SK-N-SH (cell line): ENCODE measurements at regions not wholly inside any gene's neighbourhood (a gene's known extent, or its start where the extent isn't known, plus 50 kb on each side); places are given as distances from the start of the nearest gene placed in this dataset.

Source experiments
- CTCF ChIA-PET: fragments of 300-600, 350-600 bp; formaldehyde crosslinking; extraction: SDS; loops from one replicate; lab custom pipeline; 2021; lab: Yijun Ruan, JAX
- POLR2A ChIA-PET: fragments of 350-600 bp; sonication (Branson Sonifier 250); formaldehyde crosslinking; extraction: SDS; loops from one replicate; lab custom pipeline; 2020; ENCODE audit warnings: antibody characterized with exemption, inconsistent platforms; lab: Yijun Ruan, JAX
- DNase-seq: peaks from one replicate; pipeline ENCODE4 v3.0.0; 2012
- H2AFZ ChIP-seq: fragments of 200-600 bp; sonication (generic); 2 replicates; pipeline ENCODE4 v1.8.1; 2016; ENCODE audit warnings: antibody characterized with exemption, mild to moderate bottlenecking, low read depth
- H3F3A ChIP-seq: fragments of 200-600 bp; sonication (generic); replicated peaks from 2 replicates; pipeline ENCODE3; 2016; ENCODE audit warnings: antibody characterized with exemption, mild to moderate bottlenecking; ENCODE audit not compliant: insufficient read depth
- H3K27ac ChIP-seq, 2 experiments: fragments of 200-500 bp in 1 of 2; fragments of 200-600 bp in 1 of 2; sonication (Bioruptor generic) in 1 of 2; sonication (generic), shearing (Covaris generic) in 1 of 2; 2 replicates each; pipeline versions ENCODE4 v1.5.1 to v1.6.1; 2014 to 2016; ENCODE audit warnings: low read depth in 2 of 2, inconsistent platforms in 1 of 2, low read length in 1 of 2, mild to moderate bottlenecking in 1 of 2, mixed read lengths in 1 of 2
- H3K27me3 ChIP-seq: fragments of 200-600 bp; sonication (generic), shearing (Covaris generic); 2 replicates; pipeline ENCODE4 v1.6.1; 2016; ENCODE audit warnings: mixed run types; ENCODE audit not compliant: insufficient read depth
- H3K36me3 ChIP-seq, 2 experiments: fragments of 200-500 bp in 1 of 2; fragments of 200-600 bp in 1 of 2; sonication (Bioruptor generic) in 1 of 2; sonication (generic) in 1 of 2; replicated peaks in 1 of 2; 2 replicates each; pipeline versions ENCODE3 to v1.5.1; 2014 to 2016; ENCODE audit warnings: low read length in 1 of 2, mild to moderate bottlenecking in 1 of 2; ENCODE audit not compliant: insufficient read depth in 2 of 2, control insufficient read depth in 1 of 2
- H3K4me1 ChIP-seq, 2 experiments: fragments of 200-500 bp in 1 of 2; fragments of 200-600 bp in 1 of 2; sonication (Bioruptor generic) in 1 of 2; sonication (generic), shearing (Covaris generic) in 1 of 2; 2 replicates each; pipeline versions ENCODE4 v1.5.1 to v1.6.1; 2014 to 2016; ENCODE audit warnings: low read depth in 1 of 2, low read length in 1 of 2, mixed run types in 1 of 2; ENCODE audit not compliant: insufficient read depth in 2 of 2, control insufficient read depth in 1 of 2
- H3K4me2 ChIP-seq: fragments of 200-600 bp; sonication (generic), shearing (Covaris generic); 2 replicates; pipeline ENCODE4 v1.6.1; 2017; ENCODE audit warnings: mixed run types
- H3K4me3 ChIP-seq, 2 experiments: fragments of 200-500 bp in 1 of 2; fragments of 200-600 bp in 1 of 2; sonication (Bioruptor generic) in 1 of 2; sonication (generic), shearing (Covaris generic) in 1 of 2; 2 replicates each; pipeline versions ENCODE4 v1.5.1 to v1.8.1; 2014 to 2016; ENCODE audit warnings: low read depth in 2 of 2, inconsistent platforms in 1 of 2, low read length in 1 of 2, mild to moderate bottlenecking in 1 of 2, mixed read lengths in 1 of 2, moderate library complexity in 1 of 2
- H3K79me2 ChIP-seq: fragments of 200-600 bp; sonication (generic); 2 replicates; pipeline ENCODE4 v1.8.1; 2017; ENCODE audit warnings: mild to moderate bottlenecking; ENCODE audit not compliant: insufficient read depth
- H3K9ac ChIP-seq: fragments of 200-600 bp; sonication (generic); 2 replicates; pipeline ENCODE4 v1.6.1; 2017; ENCODE audit warnings: mixed run types
- H3K9me2 ChIP-seq: fragments of 200-600 bp; sonication (generic); 2 replicates; pipeline ENCODE4 v1.6.1; 2017; ENCODE audit warnings: mixed run types
- H3K9me3 ChIP-seq: fragments of 200-600 bp; sonication (generic); 2 replicates; pipeline ENCODE4 v1.6.1; 2017; ENCODE audit warnings: mixed run types, mild to moderate bottlenecking, moderate library complexity
- H4K20me1 ChIP-seq: fragments of 200-600 bp; sonication (generic); 2 replicates; pipeline ENCODE4 v1.6.1; 2017; ENCODE audit warnings: mild to moderate bottlenecking, mixed run types; ENCODE audit not compliant: insufficient read depth
- CHD2 ChIP-seq: fragments of 150-350 bp; IDR thresholded peaks from 2 replicates; pipeline ENCODE4 v1.6.1; 2018; ENCODE audit warnings: low read length; ENCODE audit not compliant: partially characterized antibody
- EP300 ChIP-seq, 2 experiments: IDR thresholded peaks; 2 replicates each; pipeline versions ENCODE4 v1.4.0 to v1.6.1; 2012; ENCODE audit warnings: borderline replicate concordance in 1 of 2, low read depth in 1 of 2, low read length in 1 of 2
- FOSL2 ChIP-seq: IDR thresholded peaks from 2 replicates; pipeline ENCODE4 v1.4.0; 2012; ENCODE audit warnings: low read depth, mild to moderate bottlenecking, moderate library complexity, borderline replicate concordance
- FOXJ3 ChIP-seq: sonication (generic); formaldehyde crosslinking; IDR thresholded peaks from 2 replicates; pipeline ENCODE4 v1.5.1; 2020; ENCODE audit warnings: mild to moderate bottlenecking, missing genetic modification reagents
- GABPA ChIP-seq: IDR thresholded peaks from 2 replicates; pipeline ENCODE4 v1.4.0; 2012; ENCODE audit warnings: low read depth, mild to moderate bottlenecking
- GATA2 ChIP-seq: sonication (generic); formaldehyde crosslinking; IDR thresholded peaks from 2 replicates; pipeline ENCODE4 v1.5.0; 2020; ENCODE audit warnings: mild to moderate bottlenecking, missing genetic modification reagents
- POLR2AphosphoS5 ChIP-seq: IDR thresholded peaks from 2 replicates; pipeline ENCODE4 v1.6.1; 2012; ENCODE audit warnings: low read depth, low read length
- RCOR1 ChIP-seq: fragments of 150-350 bp; IDR thresholded peaks from 2 replicates; pipeline ENCODE4 v1.6.1; 2017; ENCODE audit warnings: antibody characterized with exemption, low read length
- RFX5 ChIP-seq: IDR thresholded peaks from 2 replicates; pipeline ENCODE4 v1.6.1; 2012; ENCODE audit warnings: mild to moderate bottlenecking, improper control_type of control experiment, low read length
- RXRA ChIP-seq: IDR thresholded peaks from 2 replicates; pipeline ENCODE4 v1.4.0; 2012; ENCODE audit warnings: low read depth, mild to moderate bottlenecking, borderline replicate concordance
- SIN3A ChIP-seq: IDR thresholded peaks from 2 replicates; pipeline ENCODE4 v1.6.1; 2012; ENCODE audit warnings: low read depth, mild to moderate bottlenecking, low read length, moderate library complexity, borderline replicate concordance
- SMC3 ChIP-seq: IDR thresholded peaks from 2 replicates; pipeline ENCODE4 v1.6.1; 2012; ENCODE audit warnings: low read depth, low read length, improper control_type of control experiment
- TAF1 ChIP-seq: IDR thresholded peaks from 2 replicates; pipeline ENCODE4 v1.6.1; 2012; ENCODE audit warnings: low read depth, mild to moderate bottlenecking, low read length, moderate library complexity, borderline replicate concordance
- TEAD4 ChIP-seq: IDR thresholded peaks from 2 replicates; pipeline ENCODE4 v1.4.0; 2012; ENCODE audit warnings: mild to moderate bottlenecking, borderline replicate concordance; ENCODE audit not compliant: insufficient read depth
- YY1 ChIP-seq: IDR thresholded peaks from 2 replicates; pipeline ENCODE4 v1.4.0; 2012; ENCODE audit warnings: low read depth, mild to moderate bottlenecking
- WGBS: methylation state at CpG from one replicate; pipeline ENCODE4 v1.1.6; 2017; ENCODE audit warnings: low lambda C conversion rate; 5-methylcytosine and 5-hydroxymethylcytosine counted together
- TF ChIP-seq, protein P1 (sequence below): IDR thresholded peaks from 2 replicates; pipeline ENCODE4 v1.4.0; 2012; ENCODE audit warnings: low read depth, borderline replicate concordance
- TF ChIP-seq, protein P2 (sequence below): IDR thresholded peaks from 2 replicates; pipeline ENCODE4; 2012
- TF ChIP-seq, protein P3 (sequence below): fragments of 150-350 bp; IDR thresholded peaks from 2 replicates; pipeline ENCODE4 v1.6.1; 2017; ENCODE audit warnings: antibody characterized with exemption, low read length, low read depth, borderline replicate concordance
- TF ChIP-seq, protein P4 (sequence below): IDR thresholded peaks from 2 replicates; pipeline ENCODE4 v1.4.0; 2012; ENCODE audit warnings: low read depth, borderline replicate concordance
- TF ChIP-seq, protein P5 (sequence below): fragments of 200-600 bp; sonication (generic); IDR thresholded peaks from 2 replicates; pipeline ENCODE4 v1.6.1; 2017; ENCODE audit warnings: antibody characterized with exemption, mild to moderate bottlenecking, moderate library complexity

DNA sequence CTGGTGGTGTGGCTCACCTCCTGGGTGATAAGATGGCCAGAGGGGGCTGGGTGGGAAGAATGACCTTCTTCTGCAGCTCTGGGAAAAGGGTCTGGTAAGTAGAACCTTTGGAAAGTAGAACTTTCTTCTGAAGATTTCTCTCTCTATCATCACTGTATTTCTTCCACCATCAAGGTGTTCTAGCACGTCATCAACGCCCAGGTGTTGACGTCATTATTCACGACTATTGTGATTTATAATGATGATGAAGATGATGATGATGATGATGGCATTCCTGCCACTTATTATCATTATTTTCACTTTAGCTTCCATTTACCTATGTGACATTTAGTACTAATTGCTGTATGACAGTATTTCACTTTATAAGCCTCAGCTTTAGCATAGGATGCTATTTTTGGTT is 525.6 kb upstream of the ADARB2 start:
- Histone ChIP-seq H3K9me2 (no peaks in the 10 kb centered on the region), H3K79me2 (no peaks in the 10 kb centered on the region), H3K27ac (no peak overlapping the region), H3K9ac (no peak overlapping the region), H3K4me3 (no peak overlapping the region), H3F3A (no peaks in the 10 kb centered on the region), H2AFZ (no peak overlapping the region), H3K4me2 (no peak overlapping the region), H3K36me3 (no peaks in the 10 kb centered on the region), H3K27me3 (no peaks in the 10 kb centered on the region), H3K9me3 (no peaks in the 10 kb centered on the region), H3K4me1 (no peaks in the 10 kb centered on the region), H4K20me1 (no peaks in the 10 kb centered on the region)
- ChIA-PET CTCF (no interaction called here), POLR2A (no interaction called here)
- TF ChIP-seq RCOR1 (no peak), TEAD4 (no peak), POLR2AphosphoS5 (no peak), RFX5 (no peak), CHD2 (no peak), FOXJ3 (CRISPR knock-in tag) (no peak), GABPA (no peak), YY1 (no peak), SIN3A (no peak), GATA2 (CRISPR knock-in tag) (no peak), FOSL2 (no peak), RXRA (no peak), EP300 (IDR thresholded peaks at IDR 0.05; ENCODE audit: borderline replicate concordance in 1 of 2, low read depth in 1 of 2, low read length in 1 of 2) (no peak), TAF1 (no peak), SMC3 (no peak)
- TF ChIP-seq, protein P1, sequence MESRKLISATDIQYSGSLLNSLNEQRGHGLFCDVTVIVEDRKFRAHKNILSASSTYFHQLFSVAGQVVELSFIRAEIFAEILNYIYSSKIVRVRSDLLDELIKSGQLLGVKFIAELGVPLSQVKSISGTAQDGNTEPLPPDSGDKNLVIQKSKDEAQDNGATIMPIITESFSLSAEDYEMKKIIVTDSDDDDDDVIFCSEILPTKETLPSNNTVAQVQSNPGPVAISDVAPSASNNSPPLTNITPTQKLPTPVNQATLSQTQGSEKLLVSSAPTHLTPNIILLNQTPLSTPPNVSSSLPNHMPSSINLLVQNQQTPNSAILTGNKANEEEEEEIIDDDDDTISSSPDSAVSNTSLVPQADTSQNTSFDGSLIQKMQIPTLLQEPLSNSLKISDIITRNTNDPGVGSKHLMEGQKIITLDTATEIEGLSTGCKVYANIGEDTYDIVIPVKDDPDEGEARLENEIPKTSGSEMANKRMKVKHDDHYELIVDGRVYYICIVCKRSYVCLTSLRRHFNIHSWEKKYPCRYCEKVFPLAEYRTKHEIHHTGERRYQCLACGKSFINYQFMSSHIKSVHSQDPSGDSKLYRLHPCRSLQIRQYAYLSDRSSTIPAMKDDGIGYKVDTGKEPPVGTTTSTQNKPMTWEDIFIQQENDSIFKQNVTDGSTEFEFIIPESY = no peak
- TF ChIP-seq, protein P2, sequence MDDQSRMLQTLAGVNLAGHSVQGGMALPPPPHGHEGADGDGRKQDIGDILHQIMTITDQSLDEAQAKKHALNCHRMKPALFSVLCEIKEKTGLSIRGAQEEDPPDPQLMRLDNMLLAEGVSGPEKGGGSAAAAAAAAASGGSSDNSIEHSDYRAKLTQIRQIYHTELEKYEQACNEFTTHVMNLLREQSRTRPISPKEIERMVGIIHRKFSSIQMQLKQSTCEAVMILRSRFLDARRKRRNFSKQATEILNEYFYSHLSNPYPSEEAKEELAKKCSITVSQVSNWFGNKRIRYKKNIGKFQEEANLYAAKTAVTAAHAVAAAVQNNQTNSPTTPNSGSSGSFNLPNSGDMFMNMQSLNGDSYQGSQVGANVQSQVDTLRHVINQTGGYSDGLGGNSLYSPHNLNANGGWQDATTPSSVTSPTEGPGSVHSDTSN = no peak
- TF ChIP-seq, protein P3, sequence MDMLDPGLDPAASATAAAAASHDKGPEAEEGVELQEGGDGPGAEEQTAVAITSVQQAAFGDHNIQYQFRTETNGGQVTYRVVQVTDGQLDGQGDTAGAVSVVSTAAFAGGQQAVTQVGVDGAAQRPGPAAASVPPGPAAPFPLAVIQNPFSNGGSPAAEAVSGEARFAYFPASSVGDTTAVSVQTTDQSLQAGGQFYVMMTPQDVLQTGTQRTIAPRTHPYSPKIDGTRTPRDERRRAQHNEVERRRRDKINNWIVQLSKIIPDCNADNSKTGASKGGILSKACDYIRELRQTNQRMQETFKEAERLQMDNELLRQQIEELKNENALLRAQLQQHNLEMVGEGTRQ = no peak
- TF ChIP-seq, protein P4, sequence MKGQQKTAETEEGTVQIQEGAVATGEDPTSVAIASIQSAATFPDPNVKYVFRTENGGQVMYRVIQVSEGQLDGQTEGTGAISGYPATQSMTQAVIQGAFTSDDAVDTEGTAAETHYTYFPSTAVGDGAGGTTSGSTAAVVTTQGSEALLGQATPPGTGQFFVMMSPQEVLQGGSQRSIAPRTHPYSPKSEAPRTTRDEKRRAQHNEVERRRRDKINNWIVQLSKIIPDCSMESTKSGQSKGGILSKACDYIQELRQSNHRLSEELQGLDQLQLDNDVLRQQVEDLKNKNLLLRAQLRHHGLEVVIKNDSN = no peak
- TF ChIP-seq, protein P5, sequence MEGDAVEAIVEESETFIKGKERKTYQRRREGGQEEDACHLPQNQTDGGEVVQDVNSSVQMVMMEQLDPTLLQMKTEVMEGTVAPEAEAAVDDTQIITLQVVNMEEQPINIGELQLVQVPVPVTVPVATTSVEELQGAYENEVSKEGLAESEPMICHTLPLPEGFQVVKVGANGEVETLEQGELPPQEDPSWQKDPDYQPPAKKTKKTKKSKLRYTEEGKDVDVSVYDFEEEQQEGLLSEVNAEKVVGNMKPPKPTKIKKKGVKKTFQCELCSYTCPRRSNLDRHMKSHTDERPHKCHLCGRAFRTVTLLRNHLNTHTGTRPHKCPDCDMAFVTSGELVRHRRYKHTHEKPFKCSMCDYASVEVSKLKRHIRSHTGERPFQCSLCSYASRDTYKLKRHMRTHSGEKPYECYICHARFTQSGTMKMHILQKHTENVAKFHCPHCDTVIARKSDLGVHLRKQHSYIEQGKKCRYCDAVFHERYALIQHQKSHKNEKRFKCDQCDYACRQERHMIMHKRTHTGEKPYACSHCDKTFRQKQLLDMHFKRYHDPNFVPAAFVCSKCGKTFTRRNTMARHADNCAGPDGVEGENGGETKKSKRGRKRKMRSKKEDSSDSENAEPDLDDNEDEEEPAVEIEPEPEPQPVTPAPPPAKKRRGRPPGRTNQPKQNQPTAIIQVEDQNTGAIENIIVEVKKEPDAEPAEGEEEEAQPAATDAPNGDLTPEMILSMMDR = no peak
- 60% methylated on average over 4 of the region's 4 CpGs for WGBS
- no peak for DNase-seq
